Caco-2 (cell line): ENCODE measurements at regions not wholly inside any gene's neighbourhood (a gene's known extent, or its start where the extent isn't known, plus 50 kb on each side); places are given as distances from the start of the nearest gene placed in this dataset.

Experiments
- BruUV-seq: library from RNA; stranded (reverse); fragments of 400-500 nt; replicated peaks from 2 replicates; lab custom pipeline; 2021; lab: Mats Ljungman, UMichigan
- CTCF ChIA-PET: fragments of 300-600 bp; sonication (Branson Sonifier 250); formaldehyde crosslinking; loops from one replicate; lab custom pipeline; 2022; ENCODE audit warnings: antibody characterized with exemption; lab: Charles Lee
- POLR2A ChIA-PET: fragments of 300-600 bp; sonication (Branson Sonifier 250); formaldehyde crosslinking; loops from one replicate; lab custom pipeline; 2022; ENCODE audit warnings: antibody characterized with exemption; lab: Charles Lee
- DNase-seq, 2 experiments: peaks; one replicate each; pipeline versions ENCODE4 v3.0.0 to v3.0.0-alpha.2; 2020 to 2022
- H3K27me3 ChIP-seq: replicated peaks from 2 replicates; pipeline ENCODE4 v1.6.0; 2011; ENCODE audit warnings: low read length; ENCODE audit not compliant: control insufficient read depth, insufficient read depth
- H3K36me3 ChIP-seq: 2 replicates; pipeline ENCODE4 v1.5.1; 2011; ENCODE audit warnings: low read length; ENCODE audit not compliant: control insufficient read depth, insufficient read depth
- H3K4me1 ChIP-seq: fragments of 250-450 bp; sonication (Bioruptor Pico); 2 replicates; pipeline ENCODE4 v1.5.1; 2020; ENCODE audit warnings: mild to moderate bottlenecking
- H3K4me3 ChIP-seq: 2 replicates; pipeline ENCODE4 v1.5.1; 2011; ENCODE audit warnings: low read depth, mild to moderate bottlenecking, control low read depth, low read length
- H3K9me3 ChIP-seq: fragments of 250-450 bp; sonication (Bioruptor Pico); 2 replicates; pipeline ENCODE4 v1.5.1; 2020; ENCODE audit warnings: mild to moderate bottlenecking, moderate library complexity
- H3K27ac Mint-ChIP-seq: one replicate; pipeline ENCODE4 v1.8.0; 2022; ENCODE audit warnings: mixed read lengths; ENCODE audit not compliant: unreplicated experiment
- H3K27me3 Mint-ChIP-seq: one replicate; pipeline ENCODE4 v1.8.0; 2022; ENCODE audit warnings: mixed read lengths; ENCODE audit not compliant: insufficient read depth, unreplicated experiment
- H3K36me3 Mint-ChIP-seq: one replicate; pipeline ENCODE4 v1.8.0; 2022; ENCODE audit warnings: mild to moderate bottlenecking, mixed read lengths; ENCODE audit not compliant: insufficient read depth, unreplicated experiment
- H3K4me1 Mint-ChIP-seq: one replicate; pipeline ENCODE4 v1.8.0; 2022; ENCODE audit warnings: low read depth, mixed read lengths; ENCODE audit not compliant: unreplicated experiment
- H3K4me3 Mint-ChIP-seq: one replicate; pipeline ENCODE4 v1.8.0; 2022; ENCODE audit warnings: mild to moderate bottlenecking, moderate library complexity, mixed read lengths; ENCODE audit not compliant: unreplicated experiment
- H3K9me3 Mint-ChIP-seq: one replicate; pipeline ENCODE4 v1.8.0; 2022; ENCODE audit warnings: mixed read lengths; ENCODE audit not compliant: unreplicated experiment
- CTCF ChIP-seq, 2 experiments: fragments of 200-600 bp in 1 of 2; IDR thresholded peaks; 1 replicate in 1 of 2; 2 replicates in 1 of 2; pipeline versions ENCODE4 v1.5.1 to v1.8.0; 2011 to 2022; ENCODE audit warnings: antibody characterized with exemption in 1 of 2, control low read depth in 1 of 2, inconsistent platforms in 1 of 2, low read depth in 1 of 2, low read length in 1 of 2, mild to moderate bottlenecking in 1 of 2, moderate library complexity in 1 of 2; ENCODE audit not compliant: insufficient read depth in 1 of 2, severe bottlenecking in 1 of 2, unreplicated experiment in 1 of 2
- intact Hi-C: fragments of 100-400 bp; cut with micrococcal nuclease; formaldehyde crosslinking; loops from one replicate; pipeline ENCODE4 v1.10.0; 2022; ENCODE audit not compliant: unreplicated experiment

DNA sequence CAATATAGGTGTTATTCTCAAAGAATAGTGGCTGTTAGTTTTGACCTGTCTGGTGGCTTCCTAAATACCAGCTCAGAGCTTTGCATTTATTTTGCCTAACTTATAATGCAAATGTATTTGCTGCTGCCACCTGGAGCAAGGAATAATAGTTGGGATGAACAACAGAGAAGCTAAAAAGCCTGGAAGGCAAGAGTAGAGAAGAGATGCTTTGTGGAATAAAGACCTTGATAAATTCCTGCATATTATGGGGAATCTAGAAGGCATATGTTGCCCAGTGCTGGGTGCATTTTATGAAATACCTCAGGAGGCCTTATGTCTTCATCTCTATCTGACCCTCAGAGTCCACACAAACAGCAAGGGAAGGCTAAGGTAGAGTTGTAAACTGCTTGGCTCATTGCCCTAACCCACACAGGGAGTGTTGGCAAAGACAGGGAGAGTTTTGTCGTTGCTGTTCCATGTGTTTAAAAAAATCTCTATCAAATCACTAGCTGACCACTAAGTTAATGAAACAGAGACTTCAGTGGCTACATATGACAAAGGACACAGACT, 53.7 kb upstream of the SCAF11 start:
- H3K4me3 Mint-ChIP-seq, result no peak overlapping the region

More for the DNA sequence above, 53.7 kb upstream of the SCAF11 start:
- Mint-ChIP-seq H3K9me3 (peaks cover 32% of the 10 kb centered on the region), H3K36me3 (no peaks in the 10 kb centered on the region), H3K27me3 (peaks cover 2% of the 10 kb centered on the region), H3K4me1 (no peaks in the 10 kb centered on the region), H3K27ac (no peak overlapping the region)
- Histone ChIP-seq H3K9me3 (peaks cover 10% of the 10 kb centered on the region), H3K36me3 (no peaks in the 10 kb centered on the region; the same call in 1 of the 2 replicates), H3K4me1 (no peaks in the 10 kb centered on the region), H3K4me3 (no peak overlapping the region), H3K27me3 (no peaks in the 10 kb centered on the region)
- BruUV-seq, result no TSS peak
- ChIA-PET CTCF (interaction anchor here (1.0 kb wide), 1 partner anchor 53 kb away, joined by 13 read pairs; no protein-coding TSS in a partner anchor), POLR2A (no interaction called here)
- no peak for TF ChIP-seq CTCF (IDR thresholded peaks at IDR 0.05; ENCODE audit: insufficient read depth in 1 of 2, low read depth in 1 of 2, low read length in 1 of 2, severe bottlenecking in 1 of 2, unreplicated experiment in 1 of 2)
- intact Hi-C loops, result no loop called here
- DNase-seq, result no peak
